Liver (tissue), 3 donors: ENCODE measurements at regions not wholly inside any gene's neighbourhood (a gene's known extent, or its start where the extent isn't known, plus 50 kb on each side); places are given as distances from the start of the nearest gene placed in this dataset.

ENCODE experiments used
- ATF3 ChIP-seq: IDR thresholded peaks from 2 replicates; pipeline ENCODE4 v1.6.1; 2016; ENCODE audit warnings: antibody characterized with exemption
- CTCF ChIP-seq: fragments of 150-350 bp; IDR thresholded peaks from 2 replicates; pipeline ENCODE4 v1.5.1; 2017; ENCODE audit warnings: improper control_type of control experiment, low read depth, low read length; ENCODE audit not compliant: missing input control
- GABPA ChIP-seq, 2 donors: IDR thresholded peaks in 1 of 2; conservative IDR thresholded peaks in 1 of 2; 2 replicates each; pipeline ENCODE4 v1.6.1; 2016; ENCODE audit warnings: antibody characterized with exemption in 2 of 2, mild to moderate bottlenecking in 1 of 2, moderate library complexity in 1 of 2
- JUND ChIP-seq, 2 donors: IDR thresholded peaks; 2 replicates each; pipeline ENCODE4 v1.6.1; 2016; ENCODE audit warnings: antibody characterized with exemption in 2 of 2
- MAX ChIP-seq: IDR thresholded peaks from 2 replicates; pipeline ENCODE4 v1.6.1; 2016; ENCODE audit warnings: antibody characterized with exemption
- REST ChIP-seq: IDR thresholded peaks from 2 replicates; pipeline ENCODE4 v1.6.1; 2016; ENCODE audit warnings: antibody characterized with exemption, mild to moderate bottlenecking
- SP1 ChIP-seq: IDR thresholded peaks from 2 replicates; pipeline ENCODE4 v1.6.1; 2018; ENCODE audit warnings: antibody characterized with exemption, mild to moderate bottlenecking
- ZBTB33 ChIP-seq: IDR thresholded peaks from 2 replicates; pipeline ENCODE4 v1.6.1; 2016; ENCODE audit warnings: antibody characterized with exemption
- donor health status: healthy.
- donor health status: healthy.

GRCh38 chr2:187075199-187075635 lies 226.2 kb upstream of the ZSWIM2 start:
- no peak for TF ChIP-seq MAX
- TF ChIP-seq JUND (IDR thresholded peaks at IDR 0.05), result no peak
- TF ChIP-seq CTCF, result no peak
- no peak for TF ChIP-seq GABPA (IDR thresholded peaks at IDR 0.05 in 1 of 2, conservative IDR thresholded peaks at IDR 0.05 in 1 of 2)
- TF ChIP-seq ZBTB33, result no peak
- TF ChIP-seq SP1, result no peak
- no peak for TF ChIP-seq REST
- TF ChIP-seq ATF3, result no peak
